ENCODE measurements at regions not wholly inside any gene's neighbourhood (a gene's known extent, or its start where the extent isn't known, plus 50 kb on each side); places are given as distances from the start of the nearest gene placed in this dataset.
"Not testable (repeated sequence)": the region's sequence is repeated elsewhere in the genome, so short reads cannot be mapped to it uniquely, and the experiment has no call there.

DNA sequence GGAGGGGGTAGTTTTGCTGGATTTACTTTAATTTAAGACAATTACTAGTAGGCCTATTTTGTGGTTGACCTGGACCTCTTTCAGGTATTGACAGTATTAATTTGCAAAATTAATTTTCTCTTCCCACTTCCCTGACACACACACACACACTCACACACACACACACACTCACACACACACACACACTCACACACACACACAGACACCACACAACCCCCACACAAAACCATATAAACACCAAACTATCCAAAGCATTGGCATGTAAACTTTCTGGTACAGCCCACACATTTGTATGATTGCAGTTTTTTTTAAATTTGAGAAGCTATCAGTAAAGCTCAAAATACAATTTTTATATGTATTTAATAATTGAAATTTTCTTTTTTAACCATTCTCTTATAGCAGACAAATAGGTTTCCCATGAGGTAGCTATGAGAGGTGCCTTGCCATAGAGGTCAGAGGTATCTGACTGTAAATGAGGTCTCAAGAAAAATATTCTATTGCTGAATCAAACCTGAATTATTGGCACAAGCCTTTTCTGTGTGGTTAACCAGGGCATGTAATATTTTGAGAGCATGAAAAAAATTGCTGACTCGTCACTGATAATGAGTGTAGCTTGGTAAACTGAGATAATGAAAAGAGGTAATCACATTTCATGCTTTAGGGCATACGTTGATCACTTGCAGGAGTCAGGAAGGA, 306.5 kb downstream of the GATA3 start:
- Histone ChIP-seq H3K27me3 (ENCODE audit: insufficient read depth, insufficient read length) (no peaks in the 10 kb centered on the region), H3K36me3 (ENCODE audit: insufficient read depth, insufficient read length, low read length) (no peaks in the 10 kb centered on the region), H3K4me3 (ENCODE audit: insufficient read length, low read depth) (no peak overlapping the region), H3K4me1 (ENCODE audit: insufficient read depth, insufficient read length) (no peaks in the 10 kb centered on the region), H3K9me3 (ENCODE audit: insufficient read depth, low read length) (peaks cover 3% of the 10 kb centered on the region; the same call in 1 of the 2 replicates), H3K9ac (ENCODE audit: insufficient read length, low read depth) (no peak overlapping the region)
- TF ChIP-seq SUZ12 (IDR thresholded peaks at IDR 0.05; ENCODE audit: extremely low read depth, insufficient read depth, insufficient read length) (no peak), ZNF274 (IDR thresholded peaks at IDR 0.05; ENCODE audit: low read depth, low read length) (no peak), YY1 (IDR thresholded peaks at IDR 0.05; ENCODE audit: insufficient read depth, insufficient read length) (no peak)
- DNase-seq (ENCODE audit: low read depth, low spot score) = no peak

DNA sequence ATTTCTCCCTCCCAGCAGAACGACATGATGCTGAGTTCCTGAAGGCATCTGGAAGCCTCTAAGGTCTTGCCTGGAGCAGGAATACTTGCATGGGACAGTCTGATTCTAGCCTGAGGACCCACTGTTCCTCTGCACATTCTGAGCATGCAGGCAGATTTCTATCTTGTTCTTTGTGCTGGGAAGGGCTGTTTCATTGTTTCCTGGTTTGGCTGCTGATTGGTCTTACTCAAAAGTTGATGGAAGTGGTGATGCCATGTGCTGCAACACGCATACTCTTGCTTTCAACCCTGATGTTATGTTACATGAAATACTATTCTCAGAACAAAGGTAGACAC, 307.0 kb downstream of the GATA3 start:
- TF ChIP-seq SUZ12 (IDR thresholded peaks at IDR 0.05; ENCODE audit: extremely low read depth, insufficient read depth, insufficient read length) (no peak), ZNF274 (IDR thresholded peaks at IDR 0.05; ENCODE audit: low read depth, low read length) (no peak), YY1 (IDR thresholded peaks at IDR 0.05; ENCODE audit: insufficient read depth, insufficient read length) (no peak)
- H3K27me3 ChIP-seq (ENCODE audit: insufficient read depth, insufficient read length) = no peaks in the 10 kb centered on the region
- H3K4me3 ChIP-seq (ENCODE audit: insufficient read length, low read depth) = no peak overlapping the region
- no peak for DNase-seq (ENCODE audit: low read depth, low spot score)
- H3K36me3 ChIP-seq (ENCODE audit: insufficient read depth, insufficient read length, low read length) = no peaks in the 10 kb centered on the region
- no peaks in the 10 kb centered on the region for H3K4me1 ChIP-seq (ENCODE audit: insufficient read depth, insufficient read length)
- no peak overlapping the region for H3K9ac ChIP-seq (ENCODE audit: insufficient read length, low read depth)
- peaks cover 3% of the 10 kb centered on the region; the same call in 1 of the 2 replicates for H3K9me3 ChIP-seq (ENCODE audit: insufficient read depth, low read length)

DNA sequence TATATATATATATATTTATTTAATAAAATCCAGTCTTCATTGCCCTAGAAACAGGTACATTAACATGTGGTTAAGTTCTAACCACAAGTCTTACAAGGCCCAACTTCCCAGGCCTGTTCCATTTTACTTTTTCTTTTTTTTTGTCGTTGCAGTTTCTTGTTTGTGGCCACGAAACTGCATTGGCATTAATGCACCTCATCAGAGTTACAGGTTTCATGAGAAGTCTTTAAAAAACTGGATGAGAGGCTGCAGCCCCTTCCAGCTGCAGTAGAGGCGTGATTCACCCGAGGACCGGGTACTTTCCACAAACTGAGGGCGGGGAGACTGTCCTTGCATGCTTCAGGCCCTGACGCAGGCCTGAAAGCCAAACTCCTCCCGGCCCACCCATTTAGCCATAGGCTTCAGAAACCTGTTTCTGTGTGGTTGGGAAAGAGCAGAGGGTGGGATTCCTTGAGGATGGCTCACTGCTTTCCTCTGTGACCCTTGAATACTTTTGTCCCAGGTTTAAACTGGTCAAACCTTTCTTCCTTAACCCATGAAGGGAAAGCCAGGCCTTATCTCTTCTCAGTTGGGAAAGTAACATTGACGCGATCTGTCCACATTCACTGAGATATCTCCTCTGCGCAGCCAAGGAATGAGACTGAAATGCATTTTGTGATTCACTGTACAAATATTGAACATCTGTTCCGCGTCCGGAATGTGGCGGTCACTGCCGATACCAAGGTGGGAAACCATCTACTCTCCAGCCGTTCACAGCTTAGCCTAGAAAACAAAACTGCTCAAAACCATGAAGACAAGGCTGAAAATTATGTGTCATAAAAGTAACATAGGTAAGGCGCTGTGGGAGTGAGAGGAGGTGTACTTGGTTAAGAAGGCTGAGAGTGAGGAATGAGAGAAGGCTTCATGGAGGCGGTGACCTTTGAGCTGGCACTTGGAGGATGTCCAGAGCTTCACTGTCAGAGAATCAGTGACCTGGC, 311.7 kb downstream of the GATA3 start:
- Histone ChIP-seq H3K36me3 (ENCODE audit: insufficient read depth, insufficient read length, low read length) (no peaks in the 10 kb centered on the region), H3K9ac (ENCODE audit: insufficient read length, low read depth) (peak overlapping the region; percentile 26), H3K4me3 (ENCODE audit: insufficient read length, low read depth) (no peak overlapping the region), H3K9me3 (ENCODE audit: insufficient read depth, low read length) (no peaks in the 10 kb centered on the region), H3K27me3 (ENCODE audit: insufficient read depth, insufficient read length) (no peaks in the 10 kb centered on the region), H3K4me1 (ENCODE audit: insufficient read depth, insufficient read length) (no peaks in the 10 kb centered on the region)
- DNase-seq (ENCODE audit: low read depth, low spot score) = no peak
- no peak for TF ChIP-seq YY1 (IDR thresholded peaks at IDR 0.05; ENCODE audit: insufficient read depth, insufficient read length)
- TF ChIP-seq SUZ12 (IDR thresholded peaks at IDR 0.05; ENCODE audit: extremely low read depth, insufficient read depth, insufficient read length) = no peak
- no peak for TF ChIP-seq ZNF274 (IDR thresholded peaks at IDR 0.05; ENCODE audit: low read depth, low read length)

DNA sequence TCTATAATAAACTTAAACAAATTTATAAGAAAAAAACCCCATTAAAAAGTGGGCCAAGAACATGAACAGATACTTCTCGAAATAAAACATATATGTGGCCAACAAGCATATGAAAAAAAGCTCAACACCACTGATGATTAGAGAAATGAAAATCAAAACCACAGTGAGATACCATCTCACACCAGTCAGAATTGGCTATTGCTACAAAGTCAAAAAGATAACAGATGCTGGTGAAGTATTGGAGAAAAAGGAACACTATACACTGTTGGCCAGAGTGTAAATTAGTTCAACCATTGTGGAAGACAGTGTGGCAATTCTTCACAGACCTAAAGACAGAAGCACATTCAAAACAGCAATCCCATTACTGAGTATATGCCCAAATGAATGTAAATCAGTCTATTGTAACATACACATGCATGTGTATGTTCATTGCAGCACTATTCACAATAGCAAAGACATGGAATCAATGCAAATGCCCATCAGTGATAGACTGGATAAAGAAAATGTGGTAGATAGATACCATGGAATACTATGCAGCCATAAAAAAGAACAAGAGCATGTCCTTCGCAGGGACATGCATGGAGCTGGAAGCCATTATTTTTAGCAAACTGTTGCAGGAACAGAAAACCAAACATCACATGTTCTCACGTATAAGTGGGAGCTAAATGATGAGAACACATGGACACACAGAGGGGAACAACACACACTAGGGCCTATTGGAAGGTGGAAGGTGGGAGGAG, 313.4 kb downstream of the GATA3 start:
- not testable (repeated sequence) for H3K4me3 ChIP-seq (ENCODE audit: insufficient read length, low read depth); DNase-seq (ENCODE audit: low read depth, low spot score); H3K27me3 ChIP-seq (ENCODE audit: insufficient read depth, insufficient read length); H3K4me1 ChIP-seq (ENCODE audit: insufficient read depth, insufficient read length); H3K9me3 ChIP-seq (ENCODE audit: insufficient read depth, low read length); H3K36me3 ChIP-seq (ENCODE audit: insufficient read depth, insufficient read length, low read length); H3K9ac ChIP-seq (ENCODE audit: insufficient read length, low read depth)

DNA sequence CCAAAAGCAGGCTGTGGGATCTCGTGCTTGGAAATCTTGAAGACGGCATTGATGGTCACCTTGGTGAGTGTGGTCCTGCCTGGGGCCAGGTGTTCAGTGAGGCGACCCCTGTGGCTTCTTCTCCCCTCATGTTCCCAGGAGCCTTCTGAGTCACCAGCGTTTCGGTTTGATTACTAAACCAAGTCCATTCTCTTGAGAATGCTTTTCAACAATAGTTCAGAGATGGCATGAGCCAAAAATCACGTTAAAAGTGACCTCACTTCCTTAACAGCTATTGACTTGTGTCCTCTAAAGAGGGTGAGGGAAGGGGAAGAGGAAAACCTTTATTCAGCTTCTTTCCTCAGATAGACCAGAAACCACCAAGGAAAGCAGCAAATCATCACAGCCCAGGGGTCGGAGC, 315.2 kb downstream of the GATA3 start:
- no peaks in the 10 kb centered on the region for H3K4me1 ChIP-seq (ENCODE audit: insufficient read depth, insufficient read length)
- no peaks in the 10 kb centered on the region for H3K9me3 ChIP-seq (ENCODE audit: insufficient read depth, low read length)
- no peak overlapping the region for H3K9ac ChIP-seq (ENCODE audit: insufficient read length, low read depth)
- H3K36me3 ChIP-seq (ENCODE audit: insufficient read depth, insufficient read length, low read length) = no peaks in the 10 kb centered on the region
- no peak for TF ChIP-seq YY1 (IDR thresholded peaks at IDR 0.05; ENCODE audit: insufficient read depth, insufficient read length)
- no peak for TF ChIP-seq ZNF274 (IDR thresholded peaks at IDR 0.05; ENCODE audit: low read depth, low read length)
- no peak for TF ChIP-seq SUZ12 (IDR thresholded peaks at IDR 0.05; ENCODE audit: extremely low read depth, insufficient read depth, insufficient read length)
- no peak for DNase-seq (ENCODE audit: low read depth, low spot score)
- no peaks in the 10 kb centered on the region for H3K27me3 ChIP-seq (ENCODE audit: insufficient read depth, insufficient read length)
- H3K4me3 ChIP-seq (ENCODE audit: insufficient read length, low read depth) = no peak overlapping the region

DNA sequence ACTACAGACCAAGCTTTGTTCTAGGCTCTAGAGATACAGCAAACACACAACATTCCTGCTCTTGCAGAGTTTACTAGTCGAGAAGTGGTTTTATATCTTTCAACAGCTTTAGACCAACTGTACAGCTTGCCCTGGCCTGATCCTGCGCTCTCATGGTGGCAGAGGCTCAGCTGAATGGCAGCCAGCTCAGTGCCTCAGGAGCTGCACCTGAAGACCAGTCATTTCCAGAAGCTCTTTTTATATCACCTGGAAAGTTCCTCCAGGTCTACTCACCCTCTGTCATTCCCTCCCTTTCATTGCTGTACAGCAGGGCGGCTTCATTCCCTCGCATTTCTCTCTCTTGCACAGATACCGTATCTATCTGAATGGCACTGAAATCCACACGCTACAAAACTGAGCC, 319.8 kb downstream of the GATA3 start:
- Histone ChIP-seq H3K4me3 (ENCODE audit: insufficient read length, low read depth) (no peak overlapping the region), H3K36me3 (ENCODE audit: insufficient read depth, insufficient read length, low read length) (no peaks in the 10 kb centered on the region), H3K9me3 (ENCODE audit: insufficient read depth, low read length) (no peaks in the 10 kb centered on the region), H3K4me1 (ENCODE audit: insufficient read depth, insufficient read length) (no peaks in the 10 kb centered on the region), H3K9ac (ENCODE audit: insufficient read length, low read depth) (no peak overlapping the region), H3K27me3 (ENCODE audit: insufficient read depth, insufficient read length) (no peaks in the 10 kb centered on the region)
- TF ChIP-seq YY1 (IDR thresholded peaks at IDR 0.05; ENCODE audit: insufficient read depth, insufficient read length) (no peak), SUZ12 (IDR thresholded peaks at IDR 0.05; ENCODE audit: extremely low read depth, insufficient read depth, insufficient read length) (no peak)
- DNase-seq (ENCODE audit: low read depth, low spot score) = no peak

DNA sequence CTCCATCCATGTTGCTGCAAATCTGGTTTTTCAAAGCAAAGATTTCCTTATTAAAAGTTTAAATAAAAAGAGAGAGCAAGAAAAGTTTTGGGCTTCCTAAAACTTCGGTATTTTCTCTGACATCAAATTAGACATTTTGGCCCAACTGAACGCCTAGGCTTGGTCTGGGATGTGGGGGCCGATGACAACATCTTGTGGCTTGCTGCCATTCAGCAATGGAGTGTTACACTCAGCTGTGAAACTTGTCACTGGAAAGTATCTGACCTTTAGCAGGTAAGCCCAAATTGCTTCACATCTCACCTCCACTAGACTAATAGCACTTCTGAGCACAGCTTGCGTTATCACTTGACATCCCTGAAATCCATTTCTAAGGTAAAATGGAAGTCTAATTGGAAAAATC, 320.6 kb downstream of the GATA3 start:
- no peaks in the 10 kb centered on the region for H3K36me3 ChIP-seq (ENCODE audit: insufficient read depth, insufficient read length, low read length)
- no peak for TF ChIP-seq SUZ12 (IDR thresholded peaks at IDR 0.05; ENCODE audit: extremely low read depth, insufficient read depth, insufficient read length)
- TF ChIP-seq YY1 (IDR thresholded peaks at IDR 0.05; ENCODE audit: insufficient read depth, insufficient read length) = no peak
- TF ChIP-seq ZNF274 (IDR thresholded peaks at IDR 0.05; ENCODE audit: low read depth, low read length) = no peak
- no peaks in the 10 kb centered on the region for H3K4me1 ChIP-seq (ENCODE audit: insufficient read depth, insufficient read length)
- H3K9ac ChIP-seq (ENCODE audit: insufficient read length, low read depth) = no peak overlapping the region
- no peaks in the 10 kb centered on the region for H3K9me3 ChIP-seq (ENCODE audit: insufficient read depth, low read length)
- H3K4me3 ChIP-seq (ENCODE audit: insufficient read length, low read depth) = no peak overlapping the region
- no peaks in the 10 kb centered on the region for H3K27me3 ChIP-seq (ENCODE audit: insufficient read depth, insufficient read length)
- DNase-seq (ENCODE audit: low read depth, low spot score) = no peak
